ES-I3 (cell line): ENCODE measurements at regions not wholly inside any gene's neighbourhood (a gene's known extent, or its start where the extent isn't known, plus 50 kb on each side); places are given as distances from the start of the nearest gene placed in this dataset.

Source experiments
- H3K36me3 ChIP-seq: 2 replicates; pipeline ENCODE4 v1.6.1; 2013; ENCODE audit warnings: mild to moderate bottlenecking, low read length, control low read depth, moderate library complexity; ENCODE audit not compliant: insufficient read depth
- H3K4me1 ChIP-seq: 2 replicates; pipeline ENCODE4 v1.6.1; 2013; ENCODE audit warnings: mild to moderate bottlenecking, control low read depth, low read length; ENCODE audit not compliant: insufficient read depth
- H3K9ac ChIP-seq: 2 replicates; pipeline ENCODE4 v1.6.1; 2013; ENCODE audit warnings: low read depth, mild to moderate bottlenecking, low read length, moderate library complexity
- H3K9me3 ChIP-seq: 2 replicates; pipeline ENCODE4 v1.6.1; 2013; ENCODE audit warnings: mild to moderate bottlenecking, low read length, moderate library complexity; ENCODE audit not compliant: control insufficient read depth, insufficient read depth

DNA sequence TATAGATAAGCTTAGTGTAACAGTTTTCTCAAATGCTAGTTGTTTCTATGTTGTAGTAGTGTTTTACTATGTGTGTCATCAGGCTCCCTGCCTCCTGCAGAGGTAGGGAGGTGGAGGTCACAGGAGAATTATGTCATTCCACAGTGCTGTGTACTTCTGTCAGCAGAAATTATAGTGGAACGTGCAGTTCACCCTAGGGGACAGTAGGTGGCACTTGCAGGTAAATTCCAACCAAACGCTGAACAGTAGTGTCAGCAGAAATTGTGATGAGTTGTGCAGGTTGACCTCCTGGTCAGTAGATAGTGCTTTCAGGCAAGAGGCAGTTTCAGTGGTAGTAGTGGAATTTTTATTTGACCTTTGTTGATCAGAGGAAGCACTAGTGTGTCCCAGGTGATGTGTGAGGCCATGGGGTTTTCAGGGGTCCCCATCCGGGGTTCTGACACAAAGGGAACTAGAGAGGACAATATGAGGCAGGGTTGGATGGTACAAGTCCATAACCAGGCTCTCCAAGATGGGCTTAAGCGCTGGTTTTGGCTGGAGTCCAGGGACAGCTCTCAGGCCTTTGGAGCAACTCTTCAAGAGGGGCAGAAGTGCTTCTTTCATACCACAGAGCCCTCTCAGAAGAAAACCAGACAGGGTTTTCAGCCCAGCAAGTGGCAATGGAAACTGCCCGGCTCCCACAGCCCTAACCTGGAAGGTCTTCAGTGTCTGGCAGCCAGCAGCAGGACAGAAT is 402.9 kb downstream of the CYLC2 start:
- Histone ChIP-seq H3K9me3 (no peaks in the 10 kb centered on the region), H3K4me1 (no peaks in the 10 kb centered on the region), H3K9ac (no peak overlapping the region), H3K36me3 (no peaks in the 10 kb centered on the region)

GRCh38 chr9:103399535-103399934 is 404.4 kb downstream of the CYLC2 start:
- no peaks in the 10 kb centered on the region for H3K36me3 ChIP-seq
- no peak overlapping the region for H3K9ac ChIP-seq
- H3K4me1 ChIP-seq = no peaks in the 10 kb centered on the region
- H3K9me3 ChIP-seq = no peaks in the 10 kb centered on the region

DNA sequence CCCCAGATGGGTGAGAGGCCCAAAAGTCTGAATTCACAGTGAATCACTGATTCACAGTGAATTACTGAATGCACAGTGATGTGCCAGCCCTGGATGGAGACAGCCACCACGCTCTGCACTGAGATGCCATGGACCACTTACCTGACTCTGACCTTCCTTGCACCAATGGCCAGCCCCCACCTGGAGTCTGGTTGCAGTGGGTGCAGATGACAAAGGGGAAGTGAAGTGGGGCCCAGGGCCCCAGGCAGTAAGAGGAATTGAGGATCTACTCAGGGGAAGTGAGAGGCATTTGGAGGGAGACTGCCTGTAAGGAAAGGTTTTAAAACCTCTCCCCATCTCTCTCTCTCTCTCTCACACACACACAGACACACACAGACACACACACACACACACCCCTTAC is 412.1 kb downstream of the CYLC2 start:
- Histone ChIP-seq H3K9ac (no peak overlapping the region), H3K4me1 (no peaks in the 10 kb centered on the region), H3K9me3 (no peaks in the 10 kb centered on the region)

GRCh38 chr9:103410059-103410458 is 414.9 kb downstream of the CYLC2 start:
- H3K4me1 ChIP-seq = no peaks in the 10 kb centered on the region
- no peaks in the 10 kb centered on the region for H3K9me3 ChIP-seq
- H3K9ac ChIP-seq = no peak overlapping the region
- no peaks in the 10 kb centered on the region for H3K36me3 ChIP-seq

More for the DNA sequence above, 412.1 kb downstream of the CYLC2 start:
- no peaks in the 10 kb centered on the region for H3K36me3 ChIP-seq

GRCh38 chr9:103427696-103428095 is 432.6 kb downstream of the CYLC2 start:
- H3K4me1 ChIP-seq = no peaks in the 10 kb centered on the region
- no peaks in the 10 kb centered on the region for H3K9me3 ChIP-seq
- no peak overlapping the region for H3K9ac ChIP-seq
- H3K36me3 ChIP-seq = no peaks in the 10 kb centered on the region

GRCh38 chr9:103430469-103430868 is 435.3 kb downstream of the CYLC2 start:
- Histone ChIP-seq H3K9me3 (no peaks in the 10 kb centered on the region), H3K4me1 (no peaks in the 10 kb centered on the region), H3K36me3 (no peaks in the 10 kb centered on the region), H3K9ac (no peak overlapping the region)

- Histone ChIP-seq H3K9me3 (no peaks in the 10 kb centered on the region), H3K36me3 (no peaks in the 10 kb centered on the region), H3K4me1 (no peaks in the 10 kb centered on the region), H3K9ac (no peak overlapping the region)
Measured at GRCh38 chr9:103431809-103432208, 436.7 kb downstream of the CYLC2 start.

GRCh38 chr9:103444176-103444575 is 449.0 kb downstream of the CYLC2 start:
- no peaks in the 10 kb centered on the region for H3K36me3 ChIP-seq
- no peaks in the 10 kb centered on the region for H3K4me1 ChIP-seq
- H3K9me3 ChIP-seq = peaks cover 5% of the 10 kb centered on the region
- no peak overlapping the region for H3K9ac ChIP-seq

DNA sequence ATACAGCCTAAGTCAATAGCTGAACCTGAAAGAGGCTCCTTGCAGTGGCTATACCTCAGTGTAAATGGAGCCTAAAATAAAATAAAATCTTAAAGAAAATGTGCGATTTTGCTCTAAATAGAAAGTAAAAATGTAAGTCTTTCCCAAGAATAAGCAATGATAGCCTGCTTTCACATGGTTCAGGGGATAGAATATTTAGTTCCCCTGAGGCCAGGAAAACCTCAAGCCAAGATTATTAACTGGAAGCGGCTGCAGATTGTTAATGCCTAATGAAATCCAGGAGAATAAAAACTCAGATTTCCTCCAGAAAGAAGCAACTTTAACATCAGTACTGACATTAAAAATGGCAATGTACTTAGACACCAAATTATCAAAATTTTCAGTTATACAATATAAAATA is 463.7 kb downstream of the CYLC2 start:
- Histone ChIP-seq H3K4me1 (no peaks in the 10 kb centered on the region), H3K9ac (no peak overlapping the region), H3K9me3 (no peaks in the 10 kb centered on the region), H3K36me3 (no peaks in the 10 kb centered on the region)

DNA sequence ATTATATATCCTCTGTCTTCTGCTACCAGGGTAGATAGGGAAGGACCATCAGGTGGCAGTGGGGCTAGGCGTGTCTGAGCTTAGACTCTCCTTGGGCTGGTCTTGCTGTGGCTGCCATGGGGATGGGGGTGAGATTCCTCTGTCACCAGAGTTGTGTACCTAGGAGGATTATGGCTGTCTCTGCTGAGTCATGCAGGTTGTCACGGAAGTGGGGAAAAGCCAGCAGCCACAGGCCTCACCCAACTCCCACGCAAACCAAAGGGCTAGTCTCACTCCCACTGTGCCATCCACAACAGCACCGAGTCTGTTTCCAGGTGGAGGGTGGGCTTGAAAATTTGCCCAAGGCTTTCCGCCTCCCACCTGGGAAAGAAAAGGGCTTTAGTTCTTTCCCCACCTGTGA is 476.1 kb downstream of the CYLC2 start:
- no peaks in the 10 kb centered on the region for H3K9me3 ChIP-seq
- H3K36me3 ChIP-seq = no peaks in the 10 kb centered on the region
- no peak overlapping the region for H3K9ac ChIP-seq
- H3K4me1 ChIP-seq = no peaks in the 10 kb centered on the region

- H3K9me3 ChIP-seq = no peaks in the 10 kb centered on the region
- H3K9ac ChIP-seq = no peak overlapping the region
- no peaks in the 10 kb centered on the region for H3K4me1 ChIP-seq
- no peaks in the 10 kb centered on the region for H3K36me3 ChIP-seq
Measured at GRCh38 chr9:103474156-103474555, 479.0 kb downstream of the CYLC2 start.

DNA sequence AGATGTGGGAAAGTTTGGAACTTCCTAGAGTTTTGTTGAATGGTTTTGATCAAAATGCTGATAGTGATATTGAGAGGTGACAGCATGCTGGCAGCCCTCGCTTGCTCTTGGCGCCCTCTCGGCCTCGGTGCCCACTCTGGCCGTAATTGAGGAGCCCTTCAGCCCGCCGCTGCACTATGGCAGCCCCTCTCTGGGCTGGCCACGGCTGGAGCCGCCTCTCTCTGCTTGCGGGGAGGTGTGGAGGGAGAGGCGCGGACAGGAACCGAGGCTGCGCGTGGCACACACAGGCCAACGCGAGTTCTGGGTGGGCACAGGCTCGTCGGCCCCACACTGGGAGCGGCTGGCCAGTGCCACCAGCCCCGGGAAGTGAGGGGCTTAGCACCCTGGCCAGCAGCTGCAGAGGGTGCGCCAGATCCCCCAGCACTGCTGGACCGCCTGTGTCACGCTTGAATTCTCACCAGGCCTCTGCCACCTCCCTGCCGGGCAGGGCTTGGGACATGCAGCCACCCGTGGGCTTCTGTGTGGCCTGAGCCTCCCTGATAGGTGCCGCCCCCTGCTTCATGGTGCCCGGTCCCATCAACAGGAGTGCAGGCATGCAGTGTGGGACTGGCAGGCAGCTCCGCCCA is 488.5 kb downstream of the CYLC2 start:
- no peaks in the 10 kb centered on the region for H3K4me1 ChIP-seq
- no peaks in the 10 kb centered on the region for H3K9me3 ChIP-seq
- H3K9ac ChIP-seq = no peak overlapping the region
- H3K36me3 ChIP-seq = no peaks in the 10 kb centered on the region

- Histone ChIP-seq H3K36me3 (no peaks in the 10 kb centered on the region), H3K9ac (no peak overlapping the region), H3K4me1 (no peaks in the 10 kb centered on the region), H3K9me3 (no peaks in the 10 kb centered on the region)
Measured at GRCh38 chr9:103485138-103485537, 490.0 kb downstream of the CYLC2 start.

- no peaks in the 10 kb centered on the region for H3K9me3 ChIP-seq
- no peak overlapping the region for H3K9ac ChIP-seq
- no peaks in the 10 kb centered on the region for H3K4me1 ChIP-seq
- no peaks in the 10 kb centered on the region for H3K36me3 ChIP-seq
Measured at GRCh38 chr9:103514767-103515166, 519.6 kb downstream of the CYLC2 start.

DNA sequence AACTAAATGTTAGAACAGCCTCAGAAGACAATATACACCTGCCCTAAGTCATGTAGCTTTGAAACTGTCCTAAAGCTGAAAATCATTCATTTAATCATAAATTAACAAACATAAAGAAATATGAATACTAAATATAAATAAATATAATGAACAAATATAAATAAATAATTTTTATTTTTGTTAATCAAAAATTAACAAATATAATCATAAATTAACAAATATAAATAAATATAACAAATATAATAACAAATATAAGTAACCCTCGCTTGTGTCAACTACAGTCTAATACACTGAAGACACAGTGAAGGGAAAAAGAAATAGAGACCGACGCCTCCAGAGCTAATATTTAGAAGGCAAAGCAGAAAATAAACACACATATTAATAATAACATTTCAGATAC is 527.3 kb downstream of the CYLC2 start:
- H3K9ac ChIP-seq = no peak overlapping the region
- no peaks in the 10 kb centered on the region for H3K9me3 ChIP-seq
- H3K4me1 ChIP-seq = no peaks in the 10 kb centered on the region
- H3K36me3 ChIP-seq = no peaks in the 10 kb centered on the region
